AG09319 (cell line): ENCODE measurements at regions not wholly inside any gene's neighbourhood (a gene's known extent, or its start where the extent isn't known, plus 50 kb on each side); places are given as distances from the start of the nearest gene placed in this dataset.
"Not testable (repeated sequence)": the region's sequence is repeated elsewhere in the genome, so short reads cannot be mapped to it uniquely, and the experiment has no call there.

ENCODE experiments used
- DNase-seq: peaks from one replicate; pipeline ENCODE4 v3.0.0-alpha.2; 2010; ENCODE audit warnings: low read depth; ENCODE audit errors: extremely low read depth
- TF ChIP-seq, protein P1 (sequence below): IDR thresholded peaks from 2 replicates; pipeline ENCODE4 v1.5.1; 2011; ENCODE audit warnings: low read depth, mild to moderate bottlenecking, inconsistent platforms, low read length, moderate library complexity

DNA sequence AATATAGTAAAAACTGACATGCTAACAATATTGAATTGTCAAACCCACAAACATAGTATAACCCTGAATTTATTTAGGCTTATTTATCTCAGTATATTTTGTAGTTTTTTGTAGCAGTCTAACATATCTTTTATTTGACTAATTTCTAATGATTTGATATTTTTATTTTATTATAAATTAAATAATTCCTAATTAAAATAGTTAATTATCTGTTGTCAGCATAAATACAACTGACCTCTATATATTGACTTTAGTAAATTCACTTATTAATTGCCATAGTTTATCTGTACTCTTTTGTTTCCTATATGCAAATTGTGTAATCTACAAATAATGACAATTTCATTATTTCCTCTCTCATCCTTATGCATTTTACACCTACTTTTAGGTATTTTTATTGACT lies 215.1 kb upstream of the KIF2A start:
- TF ChIP-seq, protein P1, sequence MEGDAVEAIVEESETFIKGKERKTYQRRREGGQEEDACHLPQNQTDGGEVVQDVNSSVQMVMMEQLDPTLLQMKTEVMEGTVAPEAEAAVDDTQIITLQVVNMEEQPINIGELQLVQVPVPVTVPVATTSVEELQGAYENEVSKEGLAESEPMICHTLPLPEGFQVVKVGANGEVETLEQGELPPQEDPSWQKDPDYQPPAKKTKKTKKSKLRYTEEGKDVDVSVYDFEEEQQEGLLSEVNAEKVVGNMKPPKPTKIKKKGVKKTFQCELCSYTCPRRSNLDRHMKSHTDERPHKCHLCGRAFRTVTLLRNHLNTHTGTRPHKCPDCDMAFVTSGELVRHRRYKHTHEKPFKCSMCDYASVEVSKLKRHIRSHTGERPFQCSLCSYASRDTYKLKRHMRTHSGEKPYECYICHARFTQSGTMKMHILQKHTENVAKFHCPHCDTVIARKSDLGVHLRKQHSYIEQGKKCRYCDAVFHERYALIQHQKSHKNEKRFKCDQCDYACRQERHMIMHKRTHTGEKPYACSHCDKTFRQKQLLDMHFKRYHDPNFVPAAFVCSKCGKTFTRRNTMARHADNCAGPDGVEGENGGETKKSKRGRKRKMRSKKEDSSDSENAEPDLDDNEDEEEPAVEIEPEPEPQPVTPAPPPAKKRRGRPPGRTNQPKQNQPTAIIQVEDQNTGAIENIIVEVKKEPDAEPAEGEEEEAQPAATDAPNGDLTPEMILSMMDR, result no peak
- DNase-seq, result no peak

DNA sequence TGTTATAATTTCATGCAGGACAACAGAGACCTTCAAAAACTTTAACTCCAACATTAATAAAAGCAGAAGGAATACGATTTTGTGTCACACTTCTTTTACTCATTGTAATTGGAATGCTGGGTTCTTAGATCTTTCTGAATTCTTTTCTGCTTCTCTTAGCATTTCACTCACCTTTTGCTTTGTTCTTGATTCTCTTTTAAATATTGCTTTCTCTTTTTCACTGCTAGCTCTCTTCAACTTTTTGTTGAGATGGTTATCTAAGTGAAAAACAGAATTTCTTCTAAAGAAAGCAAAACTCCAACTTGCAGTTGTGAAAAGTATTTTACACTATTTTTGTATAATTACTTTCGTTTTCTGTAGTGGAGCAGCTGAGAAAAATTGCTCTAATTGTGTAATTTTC lies 212.6 kb upstream of the KIF2A start:
- TF ChIP-seq, protein P1, result no peak
- DNase-seq, result no peak

DNA sequence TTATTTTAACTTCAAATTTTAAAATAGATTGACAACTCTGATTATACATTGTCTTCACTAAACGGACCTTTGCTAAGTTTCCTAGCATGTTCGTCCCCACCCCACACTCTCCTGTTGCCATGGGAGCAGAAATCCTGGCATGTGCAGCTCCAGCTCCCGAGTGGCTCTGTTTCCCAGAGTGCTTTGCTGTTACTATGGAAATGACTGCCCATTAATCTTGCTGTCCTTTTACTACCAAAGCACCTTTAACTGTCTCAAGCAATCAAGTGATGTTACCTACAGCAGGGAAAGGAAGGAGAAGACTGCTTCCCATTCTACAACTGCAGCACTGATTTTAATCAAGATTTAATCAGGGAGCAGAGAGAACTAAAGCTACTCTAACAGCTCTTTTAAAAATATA lies 212.0 kb upstream of the KIF2A start:
- peak; percentile 20 for DNase-seq
- TF ChIP-seq, protein P1, result no peak

DNA sequence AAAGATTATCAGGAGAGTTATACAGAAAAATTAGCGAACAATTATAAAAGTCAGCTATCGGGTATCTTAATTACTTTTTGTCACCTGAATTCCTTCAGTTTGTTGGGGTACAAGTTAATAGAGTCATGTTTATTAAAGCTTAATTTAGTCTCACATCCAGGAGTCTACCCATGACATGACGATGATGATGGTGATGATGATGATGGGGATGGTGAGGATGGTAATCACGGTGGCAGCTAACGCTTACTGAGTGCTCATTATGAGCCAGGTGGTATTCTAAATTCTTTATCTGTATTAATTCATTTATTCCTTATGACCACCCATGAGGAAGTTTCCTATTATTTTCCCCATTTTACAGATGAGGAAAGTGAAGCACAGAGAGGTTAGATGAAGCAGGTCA lies 208.6 kb upstream of the KIF2A start:
- TF ChIP-seq, protein P1, result no peak
- DNase-seq, result no peak

DNA sequence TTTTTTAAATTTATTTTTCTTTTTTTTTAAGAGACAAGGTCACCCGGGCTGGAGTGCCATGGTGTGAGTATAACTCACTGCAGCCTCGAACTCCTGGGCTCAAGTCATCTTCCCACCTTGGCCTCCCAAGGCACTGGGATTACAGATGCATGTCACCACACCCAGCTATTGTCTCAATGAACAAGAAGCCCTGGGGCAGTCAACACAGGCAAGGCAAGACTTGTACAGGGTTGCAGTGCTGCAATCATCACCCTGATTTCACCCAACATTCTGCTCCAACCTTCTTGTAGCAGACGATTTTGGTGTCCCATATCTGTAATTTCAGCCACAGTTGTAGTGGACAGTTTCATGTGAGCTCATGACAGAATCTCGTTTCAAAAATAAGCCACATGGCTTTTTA lies 205.8 kb upstream of the KIF2A start:
- TF ChIP-seq, protein P1, result no peak
- DNase-seq, result no peak

DNA sequence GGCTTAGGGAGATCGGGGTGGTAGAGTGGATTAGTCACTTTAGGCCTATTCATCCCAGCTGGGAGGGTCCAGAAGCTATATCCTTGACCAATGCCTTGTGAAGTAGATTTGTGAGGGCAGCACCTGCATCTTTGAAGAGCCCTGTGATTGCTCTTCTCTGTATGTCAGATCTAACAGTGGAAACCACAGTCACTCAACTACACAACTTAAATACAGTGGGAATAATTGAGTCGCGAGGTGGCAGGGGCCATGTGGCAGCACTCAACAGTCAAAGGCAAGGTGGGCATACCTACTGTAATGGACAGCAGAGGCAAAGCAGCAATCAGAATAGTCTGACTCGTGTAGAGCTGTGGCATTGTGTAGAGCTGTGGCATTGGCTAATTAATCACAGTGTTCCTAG lies 202.1 kb upstream of the KIF2A start:
- DNase-seq, result not testable (repeated sequence)

DNA sequence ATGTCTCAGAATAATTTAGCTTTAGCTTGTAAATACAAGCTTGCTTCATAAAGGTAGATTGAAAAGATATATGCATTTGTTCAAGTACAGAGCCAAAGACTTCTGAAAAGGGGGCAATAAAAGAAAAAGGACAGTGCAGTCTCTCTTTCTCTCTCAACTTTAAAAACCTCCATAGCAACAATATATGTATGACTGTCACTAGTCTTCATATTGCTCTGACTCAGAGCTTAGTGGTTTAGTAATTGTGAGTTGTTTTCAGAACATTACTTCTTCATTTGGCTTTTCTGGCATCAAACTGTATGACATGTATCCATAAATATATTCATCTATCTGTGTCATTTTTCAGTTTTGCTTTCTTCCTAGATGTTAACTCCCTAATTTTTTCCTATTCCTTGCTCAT lies 194.6 kb upstream of the KIF2A start:
- TF ChIP-seq, protein P1, result no peak
- DNase-seq, result no peak

DNA sequence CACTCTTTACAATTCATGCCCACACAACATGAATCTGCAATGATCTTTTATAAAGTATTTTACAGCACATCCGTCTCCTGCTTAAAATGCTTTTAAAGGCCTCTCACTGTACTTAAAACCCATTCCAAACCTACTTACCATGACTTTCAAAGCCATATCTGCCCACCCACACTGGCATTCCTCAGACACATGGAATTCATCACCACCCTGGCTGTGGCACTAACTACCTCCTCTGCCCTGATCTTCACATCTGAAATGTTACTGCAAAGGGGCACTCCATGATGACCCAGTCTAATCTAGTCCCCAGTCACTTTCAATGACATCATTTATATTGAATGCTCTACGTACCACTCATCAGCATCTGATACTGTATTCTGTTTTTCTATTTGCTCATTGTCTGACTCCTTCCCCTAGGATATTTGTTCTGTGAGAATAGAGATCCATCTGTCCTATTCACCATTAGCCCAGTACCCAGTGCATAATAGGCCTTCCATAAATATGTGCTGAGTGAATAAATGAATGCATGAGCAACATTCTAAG lies 193.2 kb upstream of the KIF2A start:
- TF ChIP-seq, protein P1, result no peak

More for the DNA sequence above, 193.2 kb upstream of the KIF2A start:
- no peak for DNase-seq
